ENCODE measurements at regions not wholly inside any gene's neighbourhood (a gene's known extent, or its start where the extent isn't known, plus 50 kb on each side); places are given as distances from the start of the nearest gene placed in this dataset.

DNA sequence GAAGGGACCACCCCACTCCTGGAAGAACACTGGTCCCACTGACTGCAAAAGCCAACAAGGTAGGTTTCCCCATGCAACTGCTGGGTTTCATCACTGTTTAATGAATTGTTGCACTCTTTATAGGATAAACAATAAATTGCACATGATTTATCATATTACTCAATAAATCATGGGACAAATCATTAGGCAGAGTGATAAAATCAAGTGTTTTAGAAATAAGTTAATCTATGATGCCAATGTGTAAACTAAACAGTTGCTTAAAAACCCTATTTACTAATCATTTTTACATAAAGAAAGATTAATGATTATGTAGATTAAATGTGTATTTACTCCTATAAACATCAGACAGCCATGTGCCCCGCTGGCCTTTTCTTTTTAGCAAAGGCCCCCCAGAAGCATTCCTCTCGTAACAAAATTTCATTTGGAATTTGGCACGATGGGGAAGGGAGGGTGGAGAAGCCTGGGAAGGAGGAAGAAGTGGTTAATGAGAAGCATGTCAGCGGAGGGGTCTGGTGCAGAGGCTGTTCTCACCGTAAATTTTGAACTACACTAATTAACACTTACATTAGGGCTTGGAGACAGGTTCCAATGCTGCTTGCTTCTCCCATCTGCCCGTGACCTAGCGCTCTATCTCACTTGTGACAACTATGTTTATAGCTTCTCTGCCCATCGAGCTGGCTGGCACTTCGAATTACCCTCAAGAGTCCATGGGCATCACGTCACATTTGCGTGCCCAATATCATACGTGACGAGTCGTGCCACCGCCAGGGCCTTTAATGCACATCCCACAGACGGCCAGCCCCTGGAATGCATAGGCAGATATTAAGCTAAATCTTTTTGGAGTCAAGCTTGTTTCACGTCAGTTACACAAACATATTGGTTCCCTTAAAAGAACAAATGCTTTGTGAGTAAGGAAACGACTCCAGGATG is 357.7 kb upstream of the TSHZ3 start:
- H3K9me3 ChIP-seq (ENCODE audit: insufficient read depth, low read depth, low read length): no peaks in the 10 kb centered on the region
- no peaks in the 10 kb centered on the region for H3K79me2 ChIP-seq (ENCODE audit: insufficient read depth, low read length)
- Mint-ChIP-seq H3K4me1 (ENCODE audit: low read depth, unreplicated experiment) (no peaks in the 10 kb centered on the region), H3K27me3 (ENCODE audit: low read depth, unreplicated experiment) (peaks cover 29% of the 10 kb centered on the region), H3K27ac (ENCODE audit: unreplicated experiment) (no peak overlapping the region), H3K9me3 (ENCODE audit: unreplicated experiment) (peaks cover 3% of the 10 kb centered on the region), H3K36me3 (ENCODE audit: low read depth, unreplicated experiment) (no peaks in the 10 kb centered on the region), H3K4me3 (ENCODE audit: unreplicated experiment) (no peak overlapping the region)
- no peak overlapping the region for H3K4me2 ChIP-seq (ENCODE audit: low read length)
- H3K4me3 ChIP-seq (ENCODE audit: insufficient read depth, low read depth, low read length): no peak overlapping the region
- no peak overlapping the region for H2AFZ ChIP-seq (ENCODE audit: low read depth, low read length)
- H3K9ac ChIP-seq (ENCODE audit: low read length): no peak overlapping the region
- DNase-seq (ENCODE audit: low read depth) (no peak), FAIRE-seq (no peak)
- no peaks in the 10 kb centered on the region for H3K4me1 ChIP-seq (ENCODE audit: insufficient read depth, low read length)
- TF ChIP-seq EZH2 (IDR thresholded peaks at IDR 0.05; ENCODE audit: insufficient read depth, low read length): no peak
- TF ChIP-seq, protein P1, sequence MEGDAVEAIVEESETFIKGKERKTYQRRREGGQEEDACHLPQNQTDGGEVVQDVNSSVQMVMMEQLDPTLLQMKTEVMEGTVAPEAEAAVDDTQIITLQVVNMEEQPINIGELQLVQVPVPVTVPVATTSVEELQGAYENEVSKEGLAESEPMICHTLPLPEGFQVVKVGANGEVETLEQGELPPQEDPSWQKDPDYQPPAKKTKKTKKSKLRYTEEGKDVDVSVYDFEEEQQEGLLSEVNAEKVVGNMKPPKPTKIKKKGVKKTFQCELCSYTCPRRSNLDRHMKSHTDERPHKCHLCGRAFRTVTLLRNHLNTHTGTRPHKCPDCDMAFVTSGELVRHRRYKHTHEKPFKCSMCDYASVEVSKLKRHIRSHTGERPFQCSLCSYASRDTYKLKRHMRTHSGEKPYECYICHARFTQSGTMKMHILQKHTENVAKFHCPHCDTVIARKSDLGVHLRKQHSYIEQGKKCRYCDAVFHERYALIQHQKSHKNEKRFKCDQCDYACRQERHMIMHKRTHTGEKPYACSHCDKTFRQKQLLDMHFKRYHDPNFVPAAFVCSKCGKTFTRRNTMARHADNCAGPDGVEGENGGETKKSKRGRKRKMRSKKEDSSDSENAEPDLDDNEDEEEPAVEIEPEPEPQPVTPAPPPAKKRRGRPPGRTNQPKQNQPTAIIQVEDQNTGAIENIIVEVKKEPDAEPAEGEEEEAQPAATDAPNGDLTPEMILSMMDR (IDR thresholded peaks at IDR 0.05; ENCODE audit: insufficient read depth, low read depth, low read length): no peak
- no peaks in the 10 kb centered on the region for H3K27me3 ChIP-seq (ENCODE audit: insufficient read depth, low read length)
- H3K27ac ChIP-seq (ENCODE audit: low read depth, low read length): no peak overlapping the region
- no peaks in the 10 kb centered on the region for H4K20me1 ChIP-seq (ENCODE audit: insufficient read depth, low read length)
- no peaks in the 10 kb centered on the region for H3K36me3 ChIP-seq (ENCODE audit: insufficient read depth, low read length)

DNA sequence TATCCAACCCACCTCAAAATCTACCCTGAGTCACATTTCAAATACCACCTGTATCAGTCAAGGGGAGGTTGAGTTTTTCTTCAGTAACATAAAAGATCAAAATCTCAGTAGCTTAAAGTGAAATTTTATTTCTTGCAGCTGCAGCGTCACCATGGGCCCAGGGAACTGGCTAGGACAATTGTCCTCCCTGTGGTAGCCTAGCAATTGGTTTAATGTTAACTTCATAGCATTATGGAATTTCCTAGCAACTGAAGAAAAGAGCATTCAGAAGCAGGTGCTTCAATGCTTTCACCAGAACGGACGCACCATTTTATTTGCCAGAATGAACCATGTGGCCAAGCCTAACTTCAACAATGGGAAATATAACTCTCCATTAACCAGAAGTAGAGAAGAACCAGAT is 359.3 kb upstream of the TSHZ3 start:
- H3K36me3 Mint-ChIP-seq (ENCODE audit: low read depth, unreplicated experiment): no peaks in the 10 kb centered on the region
- Histone ChIP-seq H3K27ac (ENCODE audit: low read depth, low read length) (no peak overlapping the region), H3K9ac (ENCODE audit: low read length) (no peak overlapping the region), H4K20me1 (ENCODE audit: insufficient read depth, low read length) (no peaks in the 10 kb centered on the region), H3K4me2 (ENCODE audit: low read length) (no peak overlapping the region), H3K4me3 (ENCODE audit: insufficient read depth, low read depth, low read length) (no peak overlapping the region), H3K9me3 (ENCODE audit: insufficient read depth, low read depth, low read length) (no peaks in the 10 kb centered on the region), H2AFZ (ENCODE audit: low read depth, low read length) (no peak overlapping the region), H3K4me1 (ENCODE audit: insufficient read depth, low read length) (no peaks in the 10 kb centered on the region), H3K36me3 (ENCODE audit: insufficient read depth, low read length) (no peaks in the 10 kb centered on the region), H3K79me2 (ENCODE audit: insufficient read depth, low read length) (no peaks in the 10 kb centered on the region), H3K27me3 (ENCODE audit: insufficient read depth, low read length) (no peaks in the 10 kb centered on the region)
- no peaks in the 10 kb centered on the region for H3K4me1 Mint-ChIP-seq (ENCODE audit: low read depth, unreplicated experiment)
- TF ChIP-seq, protein P1 (IDR thresholded peaks at IDR 0.05; ENCODE audit: insufficient read depth, low read depth, low read length): no peak
- TF ChIP-seq EZH2 (IDR thresholded peaks at IDR 0.05; ENCODE audit: insufficient read depth, low read length): no peak
- H3K4me3 Mint-ChIP-seq (ENCODE audit: unreplicated experiment): no peak overlapping the region
- H3K27me3 Mint-ChIP-seq (ENCODE audit: low read depth, unreplicated experiment): peaks cover 30% of the 10 kb centered on the region
- no peak for DNase-seq (ENCODE audit: low read depth)
- FAIRE-seq: no peak
- no peak overlapping the region for H3K27ac Mint-ChIP-seq (ENCODE audit: unreplicated experiment)
- H3K9me3 Mint-ChIP-seq (ENCODE audit: unreplicated experiment): no peaks in the 10 kb centered on the region

GRCh38 chr19:31709476-31709875 is 360.2 kb upstream of the TSHZ3 start:
- H3K36me3 Mint-ChIP-seq (ENCODE audit: low read depth, unreplicated experiment): no peaks in the 10 kb centered on the region
- Histone ChIP-seq H4K20me1 (ENCODE audit: insufficient read depth, low read length) (no peaks in the 10 kb centered on the region), H3K4me2 (ENCODE audit: low read length) (no peak overlapping the region), H2AFZ (ENCODE audit: low read depth, low read length) (no peak overlapping the region), H3K27ac (ENCODE audit: low read depth, low read length) (no peak overlapping the region), H3K9ac (ENCODE audit: low read length) (no peak overlapping the region), H3K4me3 (ENCODE audit: insufficient read depth, low read depth, low read length) (no peak overlapping the region), H3K79me2 (ENCODE audit: insufficient read depth, low read length) (no peaks in the 10 kb centered on the region), H3K9me3 (ENCODE audit: insufficient read depth, low read depth, low read length) (no peaks in the 10 kb centered on the region), H3K4me1 (ENCODE audit: insufficient read depth, low read length) (no peaks in the 10 kb centered on the region), H3K27me3 (ENCODE audit: insufficient read depth, low read length) (no peaks in the 10 kb centered on the region), H3K36me3 (ENCODE audit: insufficient read depth, low read length) (no peaks in the 10 kb centered on the region)
- H3K27me3 Mint-ChIP-seq (ENCODE audit: low read depth, unreplicated experiment): peaks cover 32% of the 10 kb centered on the region
- H3K27ac Mint-ChIP-seq (ENCODE audit: unreplicated experiment): no peak overlapping the region
- DNase-seq (ENCODE audit: low read depth): no peak
- FAIRE-seq: no peak
- no peaks in the 10 kb centered on the region for H3K4me1 Mint-ChIP-seq (ENCODE audit: low read depth, unreplicated experiment)
- no peaks in the 10 kb centered on the region for H3K9me3 Mint-ChIP-seq (ENCODE audit: unreplicated experiment)
- no peak overlapping the region for H3K4me3 Mint-ChIP-seq (ENCODE audit: unreplicated experiment)
- TF ChIP-seq, protein P1 (IDR thresholded peaks at IDR 0.05; ENCODE audit: insufficient read depth, low read depth, low read length): no peak
- no peak for TF ChIP-seq EZH2 (IDR thresholded peaks at IDR 0.05; ENCODE audit: insufficient read depth, low read length)

Data from astrocyte (in vitro differentiated cells and primary cell).